Iris pigment epithelial cell (primary cell): ENCODE measurements at regions not wholly inside any gene's neighbourhood (a gene's known extent, or its start where the extent isn't known, plus 50 kb on each side); places are given as distances from the start of the nearest gene placed in this dataset.

Experiments used
- DNase-seq: peaks from one replicate; pipeline ENCODE4 v3.0.0-alpha.2; 2011; ENCODE audit warnings: low read depth

DNA sequence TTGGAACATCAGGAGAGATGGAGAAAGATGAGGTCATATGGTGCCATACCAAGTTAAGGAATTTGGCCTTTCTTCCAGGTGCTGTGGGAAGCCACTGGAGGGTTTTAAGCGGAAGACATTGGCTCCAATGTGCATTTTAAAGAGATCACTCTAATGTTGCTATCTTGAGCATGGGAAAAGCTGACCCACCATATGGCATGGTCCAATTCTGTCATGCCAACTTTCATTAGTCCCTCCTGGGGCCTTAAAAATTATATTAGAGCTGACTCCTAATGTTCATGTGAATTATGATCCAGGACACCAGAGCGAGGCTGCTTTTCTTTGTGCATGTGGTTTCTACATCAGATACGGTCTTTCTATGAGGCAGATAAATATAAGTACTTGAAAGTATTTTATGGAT is 335.0 kb upstream of the TSHZ2 start:
- no peak for DNase-seq

GRCh38 chr20:52631469-52631868 is 340.7 kb upstream of the TSHZ2 start:
- DNase-seq: no peak

GRCh38 chr20:52630138-52630537 is 342.0 kb upstream of the TSHZ2 start:
- no peak for DNase-seq

GRCh38 chr20:52624281-52624680 is 347.9 kb upstream of the TSHZ2 start:
- DNase-seq: no peak

DNA sequence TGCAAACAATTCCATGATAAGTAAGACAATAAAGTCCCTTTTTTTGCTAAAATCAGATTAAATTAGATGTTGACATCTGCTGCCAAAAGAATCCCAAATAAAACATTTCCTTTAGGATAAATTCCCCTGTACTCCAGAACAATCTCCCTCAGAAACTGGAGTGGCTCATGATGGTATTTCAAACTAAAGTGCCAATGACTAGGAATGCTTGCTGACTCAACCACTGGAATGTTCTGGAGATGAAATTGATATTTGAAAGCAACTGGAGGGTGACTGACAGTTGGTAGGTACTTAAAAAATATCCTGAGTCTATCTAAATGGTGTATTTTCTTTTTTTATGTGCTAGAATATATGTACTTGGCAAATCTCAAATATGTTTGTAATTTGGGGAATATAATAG is 350.1 kb upstream of the TSHZ2 start:
- no peak for DNase-seq

- DNase-seq: no peak
Measured at GRCh38 chr20:52621401-52621800, 350.8 kb upstream of the TSHZ2 start.

DNA sequence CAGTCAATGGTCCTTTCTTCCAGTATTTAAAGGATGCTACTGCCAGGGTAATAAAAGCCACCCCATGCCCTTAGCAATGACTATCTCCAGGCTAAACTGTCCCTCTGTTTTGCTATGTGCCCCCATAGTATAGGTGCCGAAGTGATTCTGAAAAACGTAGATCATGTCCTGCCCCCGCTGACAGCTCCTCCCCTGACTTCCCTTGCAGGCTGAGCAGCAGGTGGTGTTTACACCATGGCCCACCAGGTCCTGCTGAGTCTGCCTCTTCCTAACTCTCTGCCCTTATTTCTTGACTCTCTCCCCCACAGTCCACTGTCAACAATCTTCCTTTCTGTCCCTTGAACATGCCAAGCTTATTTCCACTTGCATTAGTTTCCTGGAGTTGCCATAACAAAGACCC is 352.5 kb upstream of the TSHZ2 start:
- no peak for DNase-seq

- no peak for DNase-seq
Measured at GRCh38 chr20:52619101-52619500, 353.1 kb upstream of the TSHZ2 start.

DNA sequence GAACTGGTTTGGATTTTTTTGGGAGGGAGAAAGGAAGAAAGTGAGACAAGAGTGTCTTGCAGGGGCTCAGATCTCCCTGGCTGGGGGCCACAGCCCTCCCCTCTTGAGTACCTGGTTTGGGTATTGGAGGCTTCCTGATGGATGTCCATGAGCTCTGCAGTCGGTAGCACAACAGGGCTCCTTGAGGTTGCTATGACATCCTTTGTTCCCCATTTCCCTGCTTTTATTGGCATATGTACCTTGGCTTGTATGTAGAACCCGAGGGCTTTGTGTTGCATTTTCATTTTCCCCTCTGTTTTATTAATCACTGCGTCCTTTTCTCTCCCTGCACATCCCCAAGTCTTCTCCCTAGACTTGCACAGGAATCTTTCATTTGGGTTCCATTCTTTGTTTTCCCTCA is 355.5 kb upstream of the TSHZ2 start:
- no peak for DNase-seq

GRCh38 chr20:52614051-52614863 is 357.9 kb upstream of the TSHZ2 start:
- no peak for DNase-seq

- DNase-seq: no peak
Measured at GRCh38 chr20:52612046-52612632, 360.0 kb upstream of the TSHZ2 start.

GRCh38 chr20:52610749-52611148 is 361.4 kb upstream of the TSHZ2 start:
- DNase-seq: no peak

DNA sequence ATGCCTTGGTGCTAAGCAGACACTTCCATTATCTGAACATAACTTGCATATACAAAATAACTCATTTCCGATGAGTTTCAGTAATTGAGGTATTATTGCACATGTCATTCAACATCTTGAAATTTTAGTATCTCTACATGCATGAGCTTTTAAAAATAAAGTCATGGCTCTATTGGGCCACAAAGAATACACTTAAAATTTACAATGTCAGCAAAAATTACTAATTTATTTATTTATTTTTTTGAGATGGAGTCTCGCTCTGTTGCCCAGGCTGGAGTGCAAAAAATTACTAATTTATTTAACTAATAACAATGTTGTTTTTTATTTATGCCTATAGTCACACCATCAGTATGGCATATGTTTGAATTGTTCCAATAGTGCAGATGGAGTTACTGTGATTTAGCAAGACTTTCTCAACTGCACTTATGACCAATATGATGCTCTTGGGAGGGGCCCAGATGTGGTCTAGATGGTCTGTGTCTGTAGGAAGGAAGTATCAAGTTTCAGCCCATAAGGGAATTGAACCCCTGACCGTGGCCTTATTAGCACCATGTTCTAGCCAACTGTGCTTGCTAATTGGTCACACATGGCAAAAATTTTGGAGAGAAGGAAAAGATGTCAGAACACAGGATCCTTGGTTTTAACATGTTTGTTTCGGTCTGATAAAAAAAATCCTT is 370.7 kb upstream of the TSHZ2 start:
- peak; percentile 3 for DNase-seq

- DNase-seq: no peak
Measured at GRCh38 chr20:52596256-52596655, 375.9 kb upstream of the TSHZ2 start.

GRCh38 chr20:52595518-52595917 is 376.6 kb upstream of the TSHZ2 start:
- DNase-seq: no peak

- DNase-seq: no peak
Measured at GRCh38 chr20:52593654-52594053, 378.5 kb upstream of the TSHZ2 start.

DNA sequence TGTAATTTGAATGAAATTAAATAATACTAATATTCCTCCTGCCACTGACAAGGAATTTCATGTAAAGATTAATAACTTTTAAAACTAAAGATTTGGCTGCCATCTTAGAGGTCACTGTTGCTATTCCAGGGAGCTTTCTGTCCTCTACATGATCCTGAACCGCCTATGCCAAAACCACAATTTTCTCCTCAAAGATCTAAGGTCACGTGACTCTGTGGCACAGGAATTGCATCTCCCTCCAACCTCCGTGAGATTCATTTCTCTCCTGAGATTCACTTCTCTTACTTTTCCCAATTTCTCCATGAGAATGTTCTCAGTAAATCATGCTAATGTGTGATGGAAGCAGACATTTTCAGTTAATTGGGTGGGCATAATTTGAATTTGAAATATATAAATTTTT is 379.6 kb upstream of the TSHZ2 start:
- DNase-seq: no peak

DNA sequence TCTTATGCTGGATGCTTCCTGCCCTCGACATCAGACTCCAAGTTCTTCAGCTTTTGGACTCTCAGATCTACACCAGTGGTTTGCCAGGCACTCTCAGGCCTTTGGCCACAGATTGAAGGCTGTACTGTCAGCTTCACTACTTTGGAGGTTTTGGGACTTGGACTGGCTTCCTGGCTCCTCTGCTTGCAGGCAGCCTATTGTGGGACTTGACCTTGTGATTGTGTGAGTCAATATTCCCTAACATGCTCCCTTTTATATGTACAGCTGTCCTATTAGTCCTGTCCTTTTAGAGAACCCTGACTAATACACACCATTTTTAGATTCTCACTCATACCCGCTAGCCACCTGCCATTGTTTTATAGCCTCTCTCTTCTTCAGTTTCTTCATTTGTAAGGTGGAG is 382.1 kb upstream of the TSHZ2 start:
- DNase-seq: no peak

- DNase-seq: no peak
Measured at GRCh38 chr20:52589251-52589812, 382.8 kb upstream of the TSHZ2 start.

- no peak for DNase-seq
Measured at GRCh38 chr20:52586660-52587059, 385.5 kb upstream of the TSHZ2 start.

DNA sequence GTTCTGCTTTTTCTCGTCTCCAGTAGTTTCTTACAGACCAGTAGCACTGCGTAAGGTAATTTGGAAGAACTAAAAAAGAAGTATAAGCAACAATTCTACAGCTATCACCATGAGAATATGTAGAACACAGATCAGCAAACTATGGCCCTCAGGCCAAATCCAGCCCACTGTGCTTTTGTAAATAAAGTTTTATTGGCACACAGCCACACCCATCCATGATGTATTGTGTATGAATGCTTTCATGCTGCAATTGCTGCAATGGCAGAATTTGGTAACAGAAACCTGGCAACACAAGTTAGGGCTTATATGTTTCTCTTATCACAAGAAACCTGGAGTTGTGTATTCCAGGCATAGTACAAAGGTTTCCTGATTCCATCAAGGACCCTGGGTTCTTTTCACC is 386.8 kb upstream of the TSHZ2 start:
- no peak for DNase-seq

- no peak for DNase-seq
Measured at GRCh38 chr20:52578559-52578958, 387.0 kb upstream of the ZFP64 start.

GRCh38 chr20:52577696-52578095 is 386.1 kb upstream of the ZFP64 start:
- DNase-seq: no peak
